ENCODE measurements at regions not wholly inside any gene's neighbourhood (a gene's known extent, or its start where the extent isn't known, plus 50 kb on each side); places are given as distances from the start of the nearest gene placed in this dataset.
"Not testable (repeated sequence)": the region's sequence is repeated elsewhere in the genome, so short reads cannot be mapped to it uniquely, and the experiment has no call there.

GRCh38 chr14:54232735-54233134, 164.1 kb upstream of the CDKN3 start:
- peaks cover 4% of the 10 kb centered on the region for H3K9me3 Mint-ChIP-seq
- no peak overlapping the region for H3K4me3 Mint-ChIP-seq
- no peaks in the 10 kb centered on the region for H3K4me1 Mint-ChIP-seq (ENCODE audit: low read depth)
- no peak overlapping the region for H3K27ac Mint-ChIP-seq
- H3K27me3 Mint-ChIP-seq: peaks cover 18% of the 10 kb centered on the region
- H3K36me3 Mint-ChIP-seq (ENCODE audit: low read depth): no peaks in the 10 kb centered on the region

DNA sequence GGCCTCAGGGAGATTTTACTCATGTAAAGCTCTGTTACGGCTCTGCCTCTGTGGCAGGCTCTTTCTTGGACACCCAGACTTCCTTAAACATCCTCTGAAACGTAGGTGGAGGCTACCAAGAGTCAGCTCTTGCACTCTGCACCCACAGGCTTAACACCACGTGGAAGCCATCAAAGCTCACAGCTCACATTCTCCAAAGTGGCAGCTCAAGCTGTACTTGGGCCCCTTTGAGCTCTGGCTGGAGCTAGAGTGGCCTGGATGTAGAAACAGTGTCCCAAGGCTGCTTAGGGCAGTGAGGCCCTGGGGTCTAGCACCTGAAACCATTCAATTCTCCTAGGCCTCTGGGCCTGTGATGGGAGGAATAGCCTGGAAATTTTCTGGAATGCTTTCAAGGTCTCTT, 155.3 kb upstream of the CDKN3 start:
- peaks cover 5% of the 10 kb centered on the region for H3K27me3 Mint-ChIP-seq
- no peak overlapping the region for H3K27ac Mint-ChIP-seq
- no peak overlapping the region for H3K4me3 Mint-ChIP-seq
- H3K4me1 Mint-ChIP-seq (ENCODE audit: low read depth): no peaks in the 10 kb centered on the region
- no peaks in the 10 kb centered on the region for H3K36me3 Mint-ChIP-seq (ENCODE audit: low read depth)
- H3K9me3 Mint-ChIP-seq: peaks cover 3% of the 10 kb centered on the region

DNA sequence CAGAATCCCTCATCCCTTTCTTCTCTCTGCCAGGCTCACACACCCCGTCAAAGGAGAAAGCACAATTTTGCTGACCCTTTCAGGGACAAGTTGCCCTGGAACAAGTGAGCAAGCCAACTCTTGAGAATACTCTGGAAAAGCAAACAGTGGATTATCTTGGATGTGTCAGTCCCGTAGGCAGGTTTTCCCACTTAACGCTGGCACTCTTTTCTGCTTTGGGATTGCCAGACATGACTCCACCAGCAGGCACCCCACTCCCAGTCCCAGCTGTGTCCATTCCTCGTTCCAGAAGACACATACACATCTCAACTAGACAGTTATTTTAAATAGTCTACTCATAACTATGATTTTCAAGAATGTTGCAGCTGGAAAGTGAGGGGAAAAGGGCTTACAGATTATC, 145.5 kb upstream of the CDKN3 start:
- Mint-ChIP-seq H3K36me3 (ENCODE audit: low read depth) (no peaks in the 10 kb centered on the region), H3K4me1 (ENCODE audit: low read depth) (peaks cover 11% of the 10 kb centered on the region), H3K27ac (no peak overlapping the region), H3K27me3 (peaks cover 37% of the 10 kb centered on the region), H3K4me3 (no peak overlapping the region), H3K9me3 (no peaks in the 10 kb centered on the region)

DNA sequence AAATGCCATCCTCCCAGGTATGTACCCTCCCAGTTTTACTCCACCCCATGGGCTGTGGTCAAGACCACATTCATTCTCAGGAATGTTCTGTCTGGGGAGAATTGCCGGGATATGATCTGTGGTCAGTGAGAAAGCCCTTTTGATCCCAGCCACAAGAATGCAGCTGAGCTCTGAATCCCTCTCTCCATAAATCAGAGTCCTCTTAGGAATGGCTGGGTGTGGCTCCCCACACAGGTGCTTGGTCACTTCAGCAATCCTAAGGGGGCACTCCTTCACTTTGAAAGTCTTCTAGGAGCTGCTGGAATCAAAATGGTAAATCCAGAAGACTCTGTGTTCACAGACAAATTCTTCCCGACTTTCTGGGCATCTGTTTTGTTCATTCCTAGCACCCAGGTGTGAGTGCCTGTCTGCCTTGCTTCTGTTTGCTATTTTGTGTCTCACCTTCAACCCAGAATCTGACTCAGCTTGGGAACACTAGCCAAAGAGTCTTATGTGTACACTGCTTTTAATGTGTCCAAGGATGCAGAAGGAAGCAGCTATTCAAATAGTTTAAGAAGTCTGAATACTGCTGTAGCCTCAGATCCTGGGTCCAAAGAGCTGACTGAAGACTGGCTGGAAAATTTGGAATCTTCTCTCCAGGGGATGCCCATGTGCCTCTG, 144.6 kb upstream of the CDKN3 start:
- Mint-ChIP-seq H3K9me3 (no peaks in the 10 kb centered on the region), H3K27ac (no peak overlapping the region), H3K4me3 (no peak overlapping the region), H3K4me1 (ENCODE audit: low read depth) (peaks cover 11% of the 10 kb centered on the region), H3K27me3 (peaks cover 34% of the 10 kb centered on the region), H3K36me3 (ENCODE audit: low read depth) (no peaks in the 10 kb centered on the region)

DNA sequence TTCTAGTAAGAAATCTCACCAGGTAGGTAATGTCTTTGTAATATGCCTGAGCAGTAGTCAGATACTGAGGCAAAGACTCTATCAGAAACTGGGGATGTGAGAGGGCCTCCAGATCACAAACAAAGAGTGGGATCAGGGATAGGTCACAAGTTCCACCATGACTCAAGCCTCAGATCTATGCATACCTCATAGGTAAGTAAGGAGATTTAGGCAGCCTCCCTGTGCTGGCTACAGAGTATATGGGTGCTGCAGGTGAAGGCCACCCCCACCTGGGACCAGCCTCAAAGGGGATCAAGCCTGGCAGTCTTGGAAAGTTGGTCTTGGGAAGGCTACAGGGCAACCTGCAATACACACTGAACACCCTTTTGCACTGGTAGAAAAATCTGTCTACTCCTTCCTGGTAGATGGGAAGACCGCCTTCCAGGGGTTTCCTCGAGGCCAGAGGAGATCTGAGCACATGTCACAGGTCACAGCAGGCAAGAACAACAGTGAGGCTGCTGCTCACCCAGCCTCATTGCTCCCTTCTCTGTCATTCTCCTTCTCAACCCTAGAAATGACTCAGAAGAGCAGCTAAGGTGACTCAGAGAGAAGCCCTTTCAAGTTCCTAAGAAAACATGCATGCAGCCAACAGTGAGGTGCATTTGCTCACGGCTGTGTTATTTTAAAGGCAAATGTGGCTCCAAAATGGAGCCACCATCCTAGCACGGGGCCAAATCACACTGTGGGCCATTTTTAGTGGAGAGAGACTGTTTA, 143.4 kb upstream of the CDKN3 start:
- peak overlapping the region; percentile 61 for H3K27ac Mint-ChIP-seq
- peaks cover 11% of the 10 kb centered on the region for H3K4me1 Mint-ChIP-seq (ENCODE audit: low read depth)
- no peaks in the 10 kb centered on the region for H3K9me3 Mint-ChIP-seq
- peaks cover 28% of the 10 kb centered on the region for H3K27me3 Mint-ChIP-seq
- no peaks in the 10 kb centered on the region for H3K36me3 Mint-ChIP-seq (ENCODE audit: low read depth)
- H3K4me3 Mint-ChIP-seq: no peak overlapping the region

- peaks cover 11% of the 10 kb centered on the region for H3K4me1 Mint-ChIP-seq (ENCODE audit: low read depth)
- H3K9me3 Mint-ChIP-seq: no peaks in the 10 kb centered on the region
- peaks cover 23% of the 10 kb centered on the region for H3K27me3 Mint-ChIP-seq
- H3K36me3 Mint-ChIP-seq (ENCODE audit: low read depth): no peaks in the 10 kb centered on the region
- no peak overlapping the region for H3K27ac Mint-ChIP-seq
- H3K4me3 Mint-ChIP-seq: no peak overlapping the region
These were observed 140.7 kb upstream of the CDKN3 start for GRCh38 chr14:54256156-54256555.

DNA sequence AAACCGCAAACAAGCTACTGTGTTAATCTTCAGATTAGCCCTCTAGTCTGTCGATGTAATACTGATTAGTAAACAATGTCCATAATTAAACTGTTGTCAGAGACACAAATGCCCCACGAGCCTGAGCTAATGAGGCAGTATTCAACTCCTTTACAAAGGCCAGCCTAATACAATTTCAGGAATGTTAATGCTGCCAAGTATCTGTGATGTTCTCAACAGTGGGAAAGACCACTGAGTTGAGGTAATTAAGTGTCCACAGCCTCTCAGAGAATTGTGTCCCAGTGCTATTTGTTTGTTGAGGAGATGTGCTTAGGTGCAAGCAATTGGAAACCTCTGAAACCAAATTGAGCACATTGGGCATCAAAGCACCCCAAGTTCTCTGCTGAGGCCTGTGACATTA, 139.4 kb upstream of the CDKN3 start:
- Mint-ChIP-seq H3K36me3 (ENCODE audit: low read depth) (no peaks in the 10 kb centered on the region), H3K4me1 (ENCODE audit: low read depth) (peaks cover 11% of the 10 kb centered on the region), H3K4me3 (no peak overlapping the region), H3K27me3 (peaks cover 15% of the 10 kb centered on the region), H3K27ac (no peak overlapping the region), H3K9me3 (no peaks in the 10 kb centered on the region)

DNA sequence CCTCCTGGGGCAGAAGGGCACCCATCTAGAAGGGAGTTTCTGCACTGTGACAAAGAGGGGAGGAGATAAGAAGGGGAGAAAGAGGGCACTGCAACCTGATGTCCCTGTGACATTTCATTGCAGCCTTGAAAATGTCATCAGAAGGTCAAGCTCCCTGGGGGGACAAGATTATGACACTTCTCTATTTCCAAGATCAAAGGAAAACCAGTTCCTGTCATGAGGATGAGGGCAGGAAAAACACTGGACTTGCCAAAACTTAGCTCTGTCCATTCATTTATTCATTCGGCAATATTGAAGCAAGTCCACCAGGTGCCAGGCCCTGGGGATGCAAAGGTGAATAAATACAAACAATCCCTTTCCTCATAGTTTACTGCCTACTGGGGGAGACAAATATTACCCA, 138.4 kb upstream of the CDKN3 start:
- H3K36me3 Mint-ChIP-seq (ENCODE audit: low read depth): no peaks in the 10 kb centered on the region
- H3K27me3 Mint-ChIP-seq: peaks cover 17% of the 10 kb centered on the region
- H3K27ac Mint-ChIP-seq: no peak overlapping the region
- peaks cover 8% of the 10 kb centered on the region for H3K4me1 Mint-ChIP-seq (ENCODE audit: low read depth)
- no peak overlapping the region for H3K4me3 Mint-ChIP-seq
- H3K9me3 Mint-ChIP-seq: no peaks in the 10 kb centered on the region

GRCh38 chr14:54259821-54260220, 137.0 kb upstream of the CDKN3 start:
- Mint-ChIP-seq H3K4me3 (no peak overlapping the region), H3K27ac (no peak overlapping the region), H3K36me3 (ENCODE audit: low read depth) (no peaks in the 10 kb centered on the region), H3K4me1 (ENCODE audit: low read depth) (no peaks in the 10 kb centered on the region), H3K27me3 (peaks cover 17% of the 10 kb centered on the region), H3K9me3 (no peaks in the 10 kb centered on the region)

GRCh38 chr14:54261283-54261682, 135.5 kb upstream of the CDKN3 start:
- H3K4me3 Mint-ChIP-seq: no peak overlapping the region
- H3K9me3 Mint-ChIP-seq: no peaks in the 10 kb centered on the region
- no peaks in the 10 kb centered on the region for H3K36me3 Mint-ChIP-seq (ENCODE audit: low read depth)
- peaks cover 15% of the 10 kb centered on the region for H3K27me3 Mint-ChIP-seq
- no peak overlapping the region for H3K27ac Mint-ChIP-seq
- no peaks in the 10 kb centered on the region for H3K4me1 Mint-ChIP-seq (ENCODE audit: low read depth)

DNA sequence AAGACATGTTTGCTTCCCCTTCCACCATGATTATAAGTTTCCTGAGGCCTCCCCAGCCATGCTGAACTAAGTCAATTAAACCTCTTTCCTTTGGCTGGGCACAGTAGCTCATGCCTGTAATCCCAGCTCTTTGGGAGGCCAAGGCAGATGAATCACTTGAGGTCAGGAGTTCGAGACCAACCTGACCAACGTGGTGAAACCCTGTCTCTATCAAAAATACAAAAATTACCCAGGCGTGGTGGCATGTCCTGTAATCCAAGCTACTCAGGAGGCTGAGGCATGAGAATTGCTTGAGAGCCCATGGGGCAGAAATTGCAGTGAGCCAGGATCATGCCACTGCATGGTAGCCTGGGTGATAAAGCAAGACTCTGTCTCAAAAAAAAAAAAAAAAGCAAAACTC, 130.2 kb upstream of the CDKN3 start:
- not testable (repeated sequence) for H3K9me3 Mint-ChIP-seq; H3K27ac Mint-ChIP-seq; H3K36me3 Mint-ChIP-seq (ENCODE audit: low read depth); H3K4me3 Mint-ChIP-seq
- peaks cover 11% of the 10 kb centered on the region for H3K27me3 Mint-ChIP-seq
- peaks cover 13% of the 10 kb centered on the region for H3K4me1 Mint-ChIP-seq (ENCODE audit: low read depth)

- Mint-ChIP-seq H3K4me3 (no peak overlapping the region), H3K36me3 (ENCODE audit: low read depth) (no peaks in the 10 kb centered on the region), H3K27ac (peak overlapping the region; percentile 28), H3K27me3 (peaks cover 8% of the 10 kb centered on the region), H3K4me1 (ENCODE audit: low read depth) (peaks cover 13% of the 10 kb centered on the region), H3K9me3 (peaks cover 3% of the 10 kb centered on the region)
These were observed 129.6 kb upstream of the CDKN3 start for GRCh38 chr14:54267172-54267571.

DNA sequence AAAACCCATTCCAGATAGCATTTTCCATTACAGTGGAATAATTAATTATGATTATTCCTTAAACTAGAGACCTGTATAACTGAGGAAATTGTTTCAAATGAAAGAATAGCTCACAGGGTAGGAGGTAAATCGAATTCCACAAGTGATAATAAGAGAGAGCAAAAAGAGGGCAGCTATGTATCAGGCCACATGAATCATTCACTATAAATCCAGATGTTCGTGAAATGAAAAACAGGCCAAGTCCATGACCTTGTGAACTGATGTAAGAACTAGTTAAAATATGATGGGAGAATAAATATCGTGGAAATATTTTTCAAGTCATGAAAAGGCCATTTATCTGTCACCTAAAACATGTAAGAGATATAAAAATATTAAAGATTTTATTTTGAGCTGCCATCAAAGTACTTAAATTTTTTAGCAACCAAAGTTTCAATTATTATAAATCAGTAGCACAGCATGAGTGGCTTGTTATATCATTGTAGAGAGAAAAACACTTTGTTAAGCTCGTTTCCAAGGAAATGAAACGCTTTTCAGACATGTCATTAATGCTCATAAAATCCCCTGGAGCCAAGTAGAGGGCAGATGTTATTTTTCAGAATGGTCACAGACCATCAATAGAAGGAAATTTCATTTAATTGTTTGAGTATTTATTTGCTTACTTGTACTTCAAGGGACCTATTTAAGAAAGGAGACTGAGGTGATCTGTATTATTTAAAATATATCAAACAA, 120.6 kb upstream of the CDKN3 start:
- Mint-ChIP-seq H3K4me1 (ENCODE audit: low read depth) (no peaks in the 10 kb centered on the region), H3K9me3 (no peaks in the 10 kb centered on the region), H3K36me3 (ENCODE audit: low read depth) (no peaks in the 10 kb centered on the region), H3K27ac (no peak overlapping the region), H3K4me3 (no peak overlapping the region), H3K27me3 (peaks cover 4% of the 10 kb centered on the region)

DNA sequence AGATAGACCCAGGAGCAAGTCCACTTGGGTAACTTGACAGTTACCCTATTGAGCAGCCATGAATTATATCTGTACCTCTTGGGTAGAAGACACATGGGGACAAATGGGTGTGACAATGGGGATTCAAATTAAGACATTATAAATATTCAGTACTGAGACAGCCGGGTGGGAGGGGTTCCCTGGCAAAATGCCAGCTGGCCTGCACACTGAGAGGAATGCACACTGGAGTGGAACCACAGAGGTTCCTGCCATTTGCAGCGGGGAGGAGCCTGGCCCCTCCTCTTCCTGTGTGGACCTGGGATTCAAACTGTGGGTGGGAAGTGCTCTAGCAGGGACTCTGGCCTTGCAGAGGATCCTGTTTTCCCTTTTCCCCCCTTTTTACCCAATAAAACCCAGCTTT, 118.7 kb upstream of the CDKN3 start:
- Mint-ChIP-seq H3K4me3 (no peak overlapping the region), H3K27me3 (peaks cover 4% of the 10 kb centered on the region), H3K4me1 (ENCODE audit: low read depth) (no peaks in the 10 kb centered on the region), H3K36me3 (ENCODE audit: low read depth) (no peaks in the 10 kb centered on the region), H3K9me3 (no peaks in the 10 kb centered on the region), H3K27ac (no peak overlapping the region)

GRCh38 chr14:54278665-54279295, 118.0 kb upstream of the CDKN3 start:
- H3K27ac Mint-ChIP-seq: peak overlapping the region; percentile 37
- H3K36me3 Mint-ChIP-seq (ENCODE audit: low read depth): no peaks in the 10 kb centered on the region
- no peaks in the 10 kb centered on the region for H3K9me3 Mint-ChIP-seq
- peaks cover 4% of the 10 kb centered on the region for H3K27me3 Mint-ChIP-seq
- H3K4me3 Mint-ChIP-seq: no peak overlapping the region
- no peaks in the 10 kb centered on the region for H3K4me1 Mint-ChIP-seq (ENCODE audit: low read depth)

Data from stimulated activated naive CD8-positive, alpha-beta T cell treated with anti-CD3 and anti-CD28 coated beads, Interleukin-15, Interleukin-2, amounts not matched to agents 100 ng/mL and 50 ng/mL, for 24 hours (primary cell).